ENCODE measurements at regions not wholly inside any gene's neighbourhood (a gene's known extent, or its start where the extent isn't known, plus 50 kb on each side); places are given as distances from the start of the nearest gene placed in this dataset.

GRCh38 chr2:222076973-222077690 lies 221.7 kb downstream of the PAX3 start:
- Histone ChIP-seq H3K27me3 (ENCODE audit: control insufficient read depth, extremely low read depth, insufficient read depth, low read length) (no peaks in the 10 kb centered on the region), H3K9me1 (ENCODE audit: control insufficient read depth, extremely low read depth, insufficient read depth, low read length) (no peaks in the 10 kb centered on the region), H2AFZ (ENCODE audit: control insufficient read depth, low read length) (no peak overlapping the region), H3K27ac (ENCODE audit: control insufficient read depth, insufficient read depth, low read length) (no peak overlapping the region), H3K4me2 (ENCODE audit: control insufficient read depth, extremely low read depth, insufficient read depth, low read depth, low read length) (no peak overlapping the region), H4K20me1 (ENCODE audit: control insufficient read depth, extremely low read depth, insufficient read depth, low read length) (no peaks in the 10 kb centered on the region), H3K4me1 (ENCODE audit: control insufficient read depth, extremely low read depth, insufficient read depth, low read length) (no peaks in the 10 kb centered on the region), H3K9ac (ENCODE audit: control insufficient read depth, extremely low read depth, insufficient read depth, low read length) (no peak overlapping the region), H3K4me3 (ENCODE audit: control insufficient read depth in 2 of 3, extremely low read depth in 1 of 3, insufficient read depth in 2 of 3, low read depth in 1 of 3, low read length in 3 of 3) (no peak overlapping the region), H3K9me3 (ENCODE audit: control insufficient read depth, low read depth, low read length) (no peaks in the 10 kb centered on the region), H3K79me2 (ENCODE audit: control insufficient read depth, insufficient read depth, low read length) (no peaks in the 10 kb centered on the region), H3K36me3 (ENCODE audit: control insufficient read depth in 2 of 2, extremely low read depth in 1 of 2, insufficient read depth in 2 of 2, low read length in 2 of 2) (no peaks in the 10 kb centered on the region)
- no peak for TF ChIP-seq CTCF (optimal IDR thresholded peaks at IDR 0.05 in 1 of 3, IDR thresholded peaks at IDR 0.05 in 1 of 3, conservative IDR thresholded peaks at IDR 0.05 in 1 of 3; ENCODE audit: extremely low read depth in 1 of 3, insufficient read depth in 2 of 3, low read length in 3 of 3)
- TF ChIP-seq EZH2 (IDR thresholded peaks at IDR 0.05; ENCODE audit: low read length): no peak
- dilution Hi-C loops (cut with MboI; ENCODE audit: extremely low pct_ligation_motif_present, low sequenced_read_pairs): no loop called here
- DNase-seq (ENCODE audit: low read depth, low spot score) (no peak), FAIRE-seq (no peak)

- no peak overlapping the region for H3K4me2 ChIP-seq (ENCODE audit: control insufficient read depth, extremely low read depth, insufficient read depth, low read depth, low read length)
- H3K27ac ChIP-seq (ENCODE audit: control insufficient read depth, insufficient read depth, low read length): no peak overlapping the region
- no peaks in the 10 kb centered on the region for H3K79me2 ChIP-seq (ENCODE audit: control insufficient read depth, insufficient read depth, low read length)
- no peaks in the 10 kb centered on the region for H3K9me3 ChIP-seq (ENCODE audit: control insufficient read depth, low read depth, low read length)
- dilution Hi-C loops (cut with MboI; ENCODE audit: extremely low pct_ligation_motif_present, low sequenced_read_pairs): no loop called here
- H4K20me1 ChIP-seq (ENCODE audit: control insufficient read depth, extremely low read depth, insufficient read depth, low read length): no peaks in the 10 kb centered on the region
- H3K9me1 ChIP-seq (ENCODE audit: control insufficient read depth, extremely low read depth, insufficient read depth, low read length): no peaks in the 10 kb centered on the region
- H3K4me1 ChIP-seq (ENCODE audit: control insufficient read depth, extremely low read depth, insufficient read depth, low read length): no peaks in the 10 kb centered on the region
- no peak overlapping the region for H2AFZ ChIP-seq (ENCODE audit: control insufficient read depth, low read length)
- H3K27me3 ChIP-seq (ENCODE audit: control insufficient read depth, extremely low read depth, insufficient read depth, low read length): no peaks in the 10 kb centered on the region
- DNase-seq (ENCODE audit: low read depth, low spot score) (no peak), FAIRE-seq (peak; percentile 23)
- H3K36me3 ChIP-seq (ENCODE audit: control insufficient read depth in 2 of 2, extremely low read depth in 1 of 2, insufficient read depth in 2 of 2, low read length in 2 of 2): no peaks in the 10 kb centered on the region
- no peak for TF ChIP-seq EZH2 (IDR thresholded peaks at IDR 0.05; ENCODE audit: low read length)
- no peak for TF ChIP-seq CTCF (optimal IDR thresholded peaks at IDR 0.05 in 1 of 3, IDR thresholded peaks at IDR 0.05 in 1 of 3, conservative IDR thresholded peaks at IDR 0.05 in 1 of 3; ENCODE audit: extremely low read depth in 1 of 3, insufficient read depth in 2 of 3, low read length in 3 of 3)
- no peak overlapping the region for H3K9ac ChIP-seq (ENCODE audit: control insufficient read depth, extremely low read depth, insufficient read depth, low read length)
- no peak overlapping the region for H3K4me3 ChIP-seq (ENCODE audit: control insufficient read depth in 2 of 3, extremely low read depth in 1 of 3, insufficient read depth in 2 of 3, low read depth in 1 of 3, low read length in 3 of 3)
Measured at GRCh38 chr2:222074674-222075073, 224.1 kb downstream of the PAX3 start.

All from keratinocyte (primary cell).